Ascending aorta (tissue), 2 donors: ENCODE measurements at regions not wholly inside any gene's neighbourhood (a gene's known extent, or its start where the extent isn't known, plus 50 kb on each side); places are given as distances from the start of the nearest gene placed in this dataset.

Source experiments
- DNase-seq, 2 donors: peaks; one replicate each; pipeline ENCODE4 v3.0.0-alpha.2; 2019; ENCODE audit warnings: low spot score in 2 of 2
- H3K27ac ChIP-seq, 2 donors: fragments of 200-600 bp; sonication (generic); one replicate each; pipeline ENCODE4 v1.5.1; 2016 to 2017; ENCODE audit warnings: mild to moderate bottlenecking in 1 of 2
- H3K27me3 ChIP-seq: fragments of 200-600 bp; sonication (generic); one replicate; pipeline ENCODE4 v1.5.1; 2017
- H3K36me3 ChIP-seq, 2 donors: fragments of 200-600 bp; sonication (generic); one replicate each; pipeline ENCODE4 v1.5.1; 2016
- H3K4me1 ChIP-seq, 2 donors: fragments of 200-600 bp; sonication (generic); one replicate each; pipeline ENCODE4 v1.5.1; 2016 to 2017; ENCODE audit warnings: mild to moderate bottlenecking in 1 of 2
- H3K4me3 ChIP-seq, 2 donors: fragments of 200-600 bp; sonication (generic); one replicate each; pipeline ENCODE4 v1.5.1; 2016 to 2017; ENCODE audit warnings: mild to moderate bottlenecking in 1 of 2
- H3K9me3 ChIP-seq, 2 donors: fragments of 200-600 bp; sonication (generic); one replicate each; pipeline ENCODE4 v1.5.1; 2016
- intact Hi-C: fragments of 100-400 bp; cut with DNase I; formaldehyde crosslinking; loops from one replicate; pipeline ENCODE4 v1.15.1; 2023
- TF ChIP-seq, protein P1 (sequence below), 3 experiments: fragments of 200-600 bp in 2 of 3; fragments of 450-650 bp in 1 of 3; sonication (generic) in 2 of 3; IDR thresholded peaks; one replicate each; pipeline ENCODE4 v1.5.1; 2016 to 2019; ENCODE audit warnings: antibody characterized with exemption in 3 of 3, mild to moderate bottlenecking in 1 of 3, moderate library complexity in 1 of 3

DNA sequence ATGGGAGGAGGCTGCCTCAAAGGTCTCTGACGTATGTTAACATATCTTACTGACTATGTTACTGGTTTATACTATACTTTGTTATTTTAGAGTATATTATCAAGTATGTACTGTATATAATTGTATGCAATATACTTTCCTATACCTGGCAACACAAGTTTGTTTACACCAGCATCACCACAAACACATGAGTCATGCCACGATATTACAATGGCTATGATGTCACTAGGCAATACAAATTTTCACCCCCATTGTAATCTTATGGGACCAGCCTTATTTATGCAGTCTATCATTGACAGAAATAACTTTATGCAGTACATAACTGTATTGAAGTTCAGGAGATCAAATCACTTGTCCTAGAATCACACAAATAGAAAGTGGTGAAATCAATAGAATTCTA, 329.9 kb upstream of the SLC7A11 start:
- TF ChIP-seq, protein P1, sequence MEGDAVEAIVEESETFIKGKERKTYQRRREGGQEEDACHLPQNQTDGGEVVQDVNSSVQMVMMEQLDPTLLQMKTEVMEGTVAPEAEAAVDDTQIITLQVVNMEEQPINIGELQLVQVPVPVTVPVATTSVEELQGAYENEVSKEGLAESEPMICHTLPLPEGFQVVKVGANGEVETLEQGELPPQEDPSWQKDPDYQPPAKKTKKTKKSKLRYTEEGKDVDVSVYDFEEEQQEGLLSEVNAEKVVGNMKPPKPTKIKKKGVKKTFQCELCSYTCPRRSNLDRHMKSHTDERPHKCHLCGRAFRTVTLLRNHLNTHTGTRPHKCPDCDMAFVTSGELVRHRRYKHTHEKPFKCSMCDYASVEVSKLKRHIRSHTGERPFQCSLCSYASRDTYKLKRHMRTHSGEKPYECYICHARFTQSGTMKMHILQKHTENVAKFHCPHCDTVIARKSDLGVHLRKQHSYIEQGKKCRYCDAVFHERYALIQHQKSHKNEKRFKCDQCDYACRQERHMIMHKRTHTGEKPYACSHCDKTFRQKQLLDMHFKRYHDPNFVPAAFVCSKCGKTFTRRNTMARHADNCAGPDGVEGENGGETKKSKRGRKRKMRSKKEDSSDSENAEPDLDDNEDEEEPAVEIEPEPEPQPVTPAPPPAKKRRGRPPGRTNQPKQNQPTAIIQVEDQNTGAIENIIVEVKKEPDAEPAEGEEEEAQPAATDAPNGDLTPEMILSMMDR (IDR thresholded peaks at IDR 0.05): no peak
- Histone ChIP-seq H3K27me3 (no peaks in the 10 kb centered on the region), H3K36me3 (no peaks in the 10 kb centered on the region), H3K27ac (no peak overlapping the region), H3K9me3 (peaks cover 9 to 14% of the 10 kb centered on the region in 2 donors), H3K4me1 (no peaks in the 10 kb centered on the region), H3K4me3 (no peak overlapping the region)
- intact Hi-C loops: no loop called here
- DNase-seq: no peak

DNA sequence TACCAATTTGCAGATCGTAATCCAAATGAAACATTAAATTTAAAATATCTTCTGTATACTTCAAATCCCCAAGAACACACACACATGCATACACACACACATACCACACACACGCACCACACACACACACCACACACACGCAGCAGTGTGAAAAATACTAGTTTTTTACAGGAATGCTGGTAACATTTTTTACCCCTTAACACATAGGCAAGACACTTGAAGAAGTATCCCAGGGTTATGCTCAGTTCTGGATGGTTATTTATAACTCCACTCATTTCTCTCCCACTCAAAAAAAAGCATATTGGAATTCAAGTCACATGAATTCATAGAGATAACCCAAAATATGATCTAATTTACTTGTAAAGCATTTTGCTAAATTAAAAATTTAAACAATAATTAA, 325.5 kb upstream of the SLC7A11 start:
- TF ChIP-seq, protein P1 (IDR thresholded peaks at IDR 0.05): no peak
- intact Hi-C loops: no loop called here
- no peaks in the 10 kb centered on the region for H3K9me3 ChIP-seq

DNA sequence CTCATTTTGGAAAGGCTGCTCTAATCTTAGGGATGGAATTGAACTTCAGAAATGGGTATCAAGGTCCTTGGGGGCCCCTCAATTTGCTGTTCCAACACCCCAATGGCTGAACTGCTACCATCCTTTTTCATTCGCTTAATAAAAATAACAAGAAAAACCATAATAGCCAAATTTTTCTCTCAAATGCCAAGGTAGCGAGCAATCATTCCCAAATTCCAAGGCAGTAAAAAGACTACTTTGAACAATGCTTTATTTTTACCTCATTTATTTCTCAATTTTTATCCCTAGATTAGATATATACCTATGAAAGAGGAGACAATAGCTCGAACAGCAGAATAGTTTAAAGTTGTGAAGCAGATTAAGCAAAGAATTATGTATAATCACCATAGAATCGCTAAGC, 323.4 kb upstream of the SLC7A11 start:
- TF ChIP-seq, protein P1 (IDR thresholded peaks at IDR 0.05): no peak

More for the DNA sequence above, 325.5 kb upstream of the SLC7A11 start:
- H3K27me3 ChIP-seq: no peaks in the 10 kb centered on the region
- DNase-seq: no peak
- no peaks in the 10 kb centered on the region for H3K4me1 ChIP-seq
- H3K36me3 ChIP-seq: no peaks in the 10 kb centered on the region
- no peak overlapping the region for H3K4me3 ChIP-seq
- H3K27ac ChIP-seq: no peak overlapping the region

DNA sequence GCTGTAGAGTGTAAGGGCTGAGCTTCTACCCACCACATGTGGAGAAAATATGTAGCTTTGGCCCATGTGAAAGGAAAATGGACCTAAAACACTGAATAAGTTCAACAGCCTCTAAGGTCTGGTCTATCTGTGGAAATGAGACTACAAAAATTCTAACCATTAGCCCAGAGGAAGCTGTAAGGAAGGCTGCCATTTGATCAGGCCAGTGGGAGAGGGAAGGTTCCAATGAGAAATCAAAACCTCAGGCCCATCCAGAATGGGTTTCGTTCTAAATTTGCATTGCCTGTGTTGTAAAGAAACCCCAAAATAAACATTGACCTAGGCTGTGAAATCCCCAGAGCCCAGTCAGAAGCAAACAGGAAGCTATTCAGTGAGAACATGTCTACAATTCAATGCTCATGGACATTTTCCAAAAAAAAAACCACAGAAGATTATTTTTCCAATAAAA, 320.4 kb upstream of the SLC7A11 start:
- Histone ChIP-seq H3K4me3 (no peak overlapping the region), H3K9me3 (no peaks in the 10 kb centered on the region), H3K4me1 (peaks cover 0 to 8% of the 10 kb centered on the region in 2 donors), H3K27ac (peak overlapping the region; percentile 67 to 75), H3K36me3 (no peaks in the 10 kb centered on the region), H3K27me3 (no peaks in the 10 kb centered on the region)
- TF ChIP-seq, protein P1 (IDR thresholded peaks at IDR 0.05): no peak
- no peak for DNase-seq
- intact Hi-C loops: no loop called here

More for the DNA sequence above, 323.4 kb upstream of the SLC7A11 start:
- H3K36me3 ChIP-seq: no peaks in the 10 kb centered on the region
- no peak overlapping the region for H3K4me3 ChIP-seq
- no peak for DNase-seq
- H3K4me1 ChIP-seq: peaks cover 0 to 8% of the 10 kb centered on the region in 2 donors
- H3K27ac ChIP-seq: no peak overlapping the region
- intact Hi-C loops: no loop called here
- no peaks in the 10 kb centered on the region for H3K9me3 ChIP-seq
- no peaks in the 10 kb centered on the region for H3K27me3 ChIP-seq

DNA sequence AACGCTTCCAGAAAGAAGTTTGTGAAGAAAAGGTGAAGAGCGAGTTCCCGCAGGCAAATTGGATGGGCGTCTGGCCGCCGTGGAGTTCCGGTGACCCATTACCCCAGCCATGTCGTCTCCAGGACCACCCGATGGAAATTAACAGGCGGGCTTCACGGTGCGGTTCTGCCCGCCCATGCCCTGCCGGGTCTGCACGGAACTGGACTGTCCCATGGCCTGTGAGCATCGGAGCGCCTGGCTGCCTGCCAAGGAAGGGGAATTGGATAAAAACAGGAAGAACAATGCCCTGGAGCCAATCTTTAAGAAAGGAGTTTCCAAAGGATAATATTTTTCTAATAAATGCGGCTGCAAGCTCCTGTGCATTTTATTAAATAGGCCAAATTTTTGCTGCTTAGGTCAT, 319.8 kb upstream of the SLC7A11 start:
- Histone ChIP-seq H3K36me3 (no peaks in the 10 kb centered on the region), H3K4me1 (peaks cover 0 to 8% of the 10 kb centered on the region in 2 donors), H3K27ac (peak overlapping the region in 1 of 2 donors; percentile 75), H3K27me3 (no peaks in the 10 kb centered on the region), H3K9me3 (no peaks in the 10 kb centered on the region), H3K4me3 (no peak overlapping the region)
- intact Hi-C loops: no loop called here
- no peak for DNase-seq
- TF ChIP-seq, protein P1 (IDR thresholded peaks at IDR 0.05): no peak
